Heart left ventricle (tissue), 16 donors: ENCODE measurements at regions not wholly inside any gene's neighbourhood (a gene's known extent, or its start where the extent isn't known, plus 50 kb on each side); places are given as distances from the start of the nearest gene placed in this dataset.
"Not testable (repeated sequence)": the region's sequence is repeated elsewhere in the genome, so short reads cannot be mapped to it uniquely, and the experiment has no call there.

Experiments
- ATAC-seq, 4 donors: fragments of 200-7000 bp; cut with Tn5 transposase; one replicate each; pipeline ENCODE4 v1.9.1; 2020 to 2022; ENCODE audit warnings: moderate library complexity in 4 of 4, mild to moderate bottlenecking in 3 of 4, moderate number of reproducible peaks in 1 of 4
- DNase-seq, 5 donors: peaks; one replicate each; pipeline ENCODE4 v3.0.0-alpha.2; 2020
- H3K27ac ChIP-seq, 12 donors: fragments of 200-600 bp; sonication (generic) in 4 of 12; one replicate each; pipeline versions ENCODE4 v1.5.0 to v1.8.0; 2016 to 2022; ENCODE audit warnings: mild to moderate bottlenecking in 2 of 12
- H3K27me3 ChIP-seq, 9 donors: fragments of 200-600 bp; sonication (generic) in 2 of 9; one replicate each; pipeline versions ENCODE4 v1.5.1 to v1.8.0; 2016 to 2022; ENCODE audit warnings: mild to moderate bottlenecking in 3 of 9
- H3K36me3 ChIP-seq, 9 donors: fragments of 200-600 bp; sonication (generic) in 2 of 9; one replicate each; pipeline versions ENCODE4 v1.5.0 to v1.8.0; 2018 to 2022; ENCODE audit warnings: mild to moderate bottlenecking in 2 of 9
- H3K4me1 ChIP-seq, 12 donors: fragments of 200-600 bp; sonication (generic) in 4 of 12; one replicate each; pipeline versions ENCODE4 v1.5.0 to v1.8.0; 2016 to 2022; ENCODE audit warnings: mild to moderate bottlenecking in 3 of 12
- H3K4me3 ChIP-seq, 12 donors: fragments of 200-600 bp; sonication (generic) in 4 of 12; one replicate each; pipeline versions ENCODE4 v1.5.0 to v1.8.0; 2017 to 2022; ENCODE audit warnings: mild to moderate bottlenecking in 9 of 12, moderate library complexity in 4 of 12
- H3K9me3 ChIP-seq, 12 donors: fragments of 200-600 bp; sonication (generic) in 4 of 12; one replicate each; pipeline versions ENCODE4 v1.5.0 to v1.8.0; 2016 to 2022; ENCODE audit warnings: mild to moderate bottlenecking in 1 of 12
- POLR2A ChIP-seq, 2 donors: fragments of 450-650 bp; IDR thresholded peaks; one replicate each; pipeline ENCODE4 v1.6.1; 2017; ENCODE audit warnings: antibody characterized with exemption in 2 of 2, mild to moderate bottlenecking in 2 of 2, moderate library complexity in 2 of 2
- WGBS, 4 donors: extraction: QIAGEN DNeasy Blood & Tissue Kit in 2 of 4; methylation state at CpG; one replicate each; pipeline versions ENCODE4 v1.1.5 to v1.1.7; 2013 to 2018; 5-methylcytosine and 5-hydroxymethylcytosine counted together
- intact Hi-C, 10 donors: fragments of 100-400 bp; cut with DNase I; formaldehyde crosslinking; loops; one replicate each; pipeline versions ENCODE4 v1.11.1 to v1.14.2; 2022
- TF ChIP-seq, protein P1 (sequence below), 12 donors: fragments of 200-600 bp; sonication (generic) in 4 of 12; IDR thresholded peaks; one replicate each; pipeline versions ENCODE4 v1.5.0 to v1.8.0; 2018 to 2022; ENCODE audit warnings: antibody characterized with exemption in 12 of 12, mild to moderate bottlenecking in 5 of 12
- donor health status: ischemic (EF 13 %, LVEDD 7.1; RV severe dilation, severe dysfunction).
- donor health status: healthy with polysubstance abuse.
- donor health status: DM: no; HTN: yes; CAD: no.
- donor health status: DM: no; HTN: no; CAD: no.
- donor health status: ischemic (EF 25% LVEDD 6.9; RV normal size, moderate dysfunction).
- donor health status: ischemic (EF 25% LVEDD 5.7; RV mildly dilated, moderate dysfunction).
- donor health status: healthy.
- donor health status: DM: yes; HTN: yes; CAD: no.
- donor health status: ischemic (EF 35%, LVEDD 5.7; RV mildly dilated, moderate dysfunction).
- donor health status: nonischemic (EF 11% LVEDD 7.7; RV severe dilation, severe dysfunction).
- donor health status: DM: yes; HTN: yes; CAD: no.
- donor health status: PGD.
- donor health status: ischemic (EF 29% LVEDD 5.4; RV normal size, mild dysfunction).
- donor health status: nonischemic (EF 23%, LVEDD 6.1; RV moderate dilation, normal function).

DNA sequence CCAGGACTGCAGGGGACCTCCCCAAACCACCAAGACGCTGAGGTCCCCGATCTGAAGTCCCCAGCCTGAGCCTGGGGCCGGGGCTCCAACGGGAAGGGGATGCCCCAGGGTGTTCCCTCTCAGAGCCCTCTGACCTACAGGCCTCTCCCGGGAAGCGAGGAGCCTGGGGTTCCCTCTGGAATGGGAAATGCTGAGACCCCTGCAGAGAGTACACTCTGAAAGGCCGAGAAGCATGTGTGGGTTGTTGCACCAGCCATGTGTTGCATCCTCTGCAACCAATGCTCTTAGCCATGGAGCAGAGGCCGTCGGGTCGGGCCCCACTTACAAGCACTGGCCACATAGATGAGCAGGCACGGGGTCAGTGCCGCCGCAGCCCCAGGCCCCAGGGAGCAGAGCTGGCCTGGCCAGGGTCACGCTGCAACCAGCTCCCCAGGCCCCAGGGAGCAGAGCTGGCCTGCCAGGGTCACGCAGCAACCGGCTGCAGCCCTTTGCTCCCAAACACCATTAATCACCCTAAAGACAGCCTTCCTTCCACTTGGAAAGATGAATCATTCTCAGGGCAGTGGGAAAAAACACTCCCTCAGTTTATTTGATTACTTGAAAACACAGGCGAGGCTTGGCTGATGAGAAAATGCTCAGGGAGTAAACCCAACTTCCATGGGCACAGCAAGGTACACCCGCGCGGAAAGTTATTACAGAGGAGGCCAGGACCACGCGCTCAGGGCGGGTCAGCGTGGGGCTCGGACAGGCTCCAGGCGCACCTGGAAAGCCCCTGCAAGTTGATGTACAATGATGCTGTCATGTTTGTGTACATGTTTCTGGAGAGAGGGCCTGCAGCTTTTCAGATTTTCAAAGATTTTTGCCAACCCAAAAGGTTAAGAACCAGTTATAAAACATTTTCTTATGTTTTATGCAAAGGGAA lies 78.0 kb upstream of the AFDN start:
- ATAC-seq (no peak), DNase-seq (no peak)
- Histone ChIP-seq H3K36me3 (no peaks in the 10 kb centered on the region), H3K9me3 (peaks cover 0 to 5% (median 2%) of the 10 kb centered on the region in 12 donors), H3K4me3 (no peak overlapping the region), H3K27ac (no peak overlapping the region), H3K27me3 (peaks cover 0 to 7% (median 0%) of the 10 kb centered on the region in 9 donors), H3K4me1 (peaks cover 0 to 15% (median 12%) of the 10 kb centered on the region in 12 donors)
- no peak for TF ChIP-seq POLR2A (IDR thresholded peaks at IDR 0.05)
- TF ChIP-seq, protein P1, sequence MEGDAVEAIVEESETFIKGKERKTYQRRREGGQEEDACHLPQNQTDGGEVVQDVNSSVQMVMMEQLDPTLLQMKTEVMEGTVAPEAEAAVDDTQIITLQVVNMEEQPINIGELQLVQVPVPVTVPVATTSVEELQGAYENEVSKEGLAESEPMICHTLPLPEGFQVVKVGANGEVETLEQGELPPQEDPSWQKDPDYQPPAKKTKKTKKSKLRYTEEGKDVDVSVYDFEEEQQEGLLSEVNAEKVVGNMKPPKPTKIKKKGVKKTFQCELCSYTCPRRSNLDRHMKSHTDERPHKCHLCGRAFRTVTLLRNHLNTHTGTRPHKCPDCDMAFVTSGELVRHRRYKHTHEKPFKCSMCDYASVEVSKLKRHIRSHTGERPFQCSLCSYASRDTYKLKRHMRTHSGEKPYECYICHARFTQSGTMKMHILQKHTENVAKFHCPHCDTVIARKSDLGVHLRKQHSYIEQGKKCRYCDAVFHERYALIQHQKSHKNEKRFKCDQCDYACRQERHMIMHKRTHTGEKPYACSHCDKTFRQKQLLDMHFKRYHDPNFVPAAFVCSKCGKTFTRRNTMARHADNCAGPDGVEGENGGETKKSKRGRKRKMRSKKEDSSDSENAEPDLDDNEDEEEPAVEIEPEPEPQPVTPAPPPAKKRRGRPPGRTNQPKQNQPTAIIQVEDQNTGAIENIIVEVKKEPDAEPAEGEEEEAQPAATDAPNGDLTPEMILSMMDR (IDR thresholded peaks at IDR 0.05), result no peak
- WGBS, 4 donors, result 88 to 92% (median 89%) methylated on average over 15 to 26 of the region's 26 CpGs
- intact Hi-C loops, result no loop called here

DNA sequence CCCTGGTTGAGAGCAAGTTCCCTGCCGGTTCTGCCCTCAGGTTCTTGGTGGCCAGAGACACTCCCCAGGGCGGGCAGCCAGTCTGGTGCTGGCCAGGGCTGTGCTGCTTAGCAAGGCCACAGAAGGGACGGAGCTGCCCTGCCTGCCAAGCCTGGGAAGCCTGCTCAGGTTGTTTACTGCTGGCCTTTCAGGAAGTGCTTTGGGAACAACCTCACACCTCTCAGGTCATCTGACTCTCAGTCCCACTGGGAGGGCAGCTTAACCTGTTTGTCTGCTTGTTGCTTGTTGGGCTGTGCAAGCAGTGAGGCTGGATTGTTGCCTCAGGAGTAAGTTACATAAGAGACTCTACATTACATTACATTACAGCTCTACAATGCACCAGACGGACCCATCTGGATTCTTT lies 75.8 kb upstream of the AFDN start:
- peak; percentile 91 to 97 (median 94) for ATAC-seq
- Histone ChIP-seq H3K36me3 (no peaks in the 10 kb centered on the region), H3K9me3 (no peaks in the 10 kb centered on the region), H3K27me3 (no peaks in the 10 kb centered on the region), H3K4me3 (no peak overlapping the region), H3K4me1 (peaks cover 0 to 15% (median 12%) of the 10 kb centered on the region in 12 donors), H3K27ac (peak overlapping the region in 8 of 12 donors; percentile 17 to 56 (median 39))
- intact Hi-C loops, result no loop called here
- TF ChIP-seq, protein P1 (IDR thresholded peaks at IDR 0.05), result no peak
- TF ChIP-seq POLR2A (IDR thresholded peaks at IDR 0.05), result no peak
- 10 to 31% (median 25%) methylated on average over 2 to 4 of the region's 4 CpGs for WGBS, 4 donors
- peak in 3 of 5 donors; percentile 39 to 74 (median 45) for DNase-seq

DNA sequence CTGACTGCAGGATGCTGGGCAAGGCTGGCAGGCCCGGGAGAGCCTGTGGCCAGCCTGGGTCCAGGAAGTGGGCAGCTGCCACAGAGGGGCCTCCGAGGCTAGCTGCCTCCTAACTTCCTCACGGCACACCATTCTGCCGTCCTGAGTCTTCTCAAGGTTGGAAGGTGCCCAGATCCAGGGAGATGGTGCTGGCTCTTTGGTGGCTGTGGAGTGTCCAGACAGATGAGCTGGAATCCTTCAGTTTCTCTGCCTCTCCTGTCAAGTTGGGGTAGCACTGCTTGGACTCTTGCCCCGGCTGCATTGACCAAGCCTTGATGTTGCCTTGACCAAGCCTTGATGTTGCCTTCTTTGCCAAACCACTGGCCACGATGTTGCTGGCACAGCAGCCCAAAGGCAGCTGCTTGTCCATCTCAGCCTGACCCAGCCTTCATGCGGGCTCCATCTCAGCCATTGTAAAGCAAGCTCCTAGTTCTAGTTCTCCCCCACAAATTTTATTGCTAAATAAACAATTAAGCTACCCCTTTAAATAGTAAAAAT lies 75.1 kb upstream of the AFDN start:
- 69 to 77% (median 69%) methylated on average over 7 of the region's 7 CpGs for WGBS, 4 donors
- ATAC-seq (no peak), DNase-seq (no peak)
- Histone ChIP-seq H3K4me1 (peaks cover 0 to 15% (median 12%) of the 10 kb centered on the region in 12 donors), H3K27me3 (no peaks in the 10 kb centered on the region), H3K36me3 (no peaks in the 10 kb centered on the region), H3K27ac (peak overlapping the region in 7 of 12 donors; percentile 17 to 56 (median 41)), H3K9me3 (no peaks in the 10 kb centered on the region), H3K4me3 (no peak overlapping the region)
- TF ChIP-seq, protein P1 (IDR thresholded peaks at IDR 0.05), result no peak
- no peak for TF ChIP-seq POLR2A (IDR thresholded peaks at IDR 0.05)
- intact Hi-C loops, result no loop called here

DNA sequence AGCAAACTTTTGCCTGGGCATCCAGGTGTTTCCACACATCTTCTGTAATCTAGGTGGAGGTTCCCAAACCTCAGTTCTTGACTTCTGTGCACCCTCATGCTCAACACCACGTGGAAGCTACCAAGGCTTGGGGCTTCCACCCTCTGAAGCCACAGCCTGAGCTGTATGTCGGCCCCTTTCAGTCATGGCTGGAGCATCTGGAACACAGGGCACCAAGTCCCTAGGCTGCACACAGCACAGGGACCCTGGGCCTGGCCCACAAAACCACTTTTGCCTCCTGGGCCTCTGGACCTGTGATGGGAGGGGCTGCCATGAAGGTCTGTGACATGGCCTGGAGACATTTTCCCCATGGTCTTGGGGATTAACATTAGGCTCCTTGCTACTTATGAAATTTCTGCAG lies 73.4 kb upstream of the AFDN start:
- H3K27ac ChIP-seq, ATAC-seq, H3K27me3 ChIP-seq, DNase-seq, H3K36me3 ChIP-seq, H3K9me3 ChIP-seq, H3K4me3 ChIP-seq, intact Hi-C loops: not testable (repeated sequence)
- H3K4me1 ChIP-seq, result peaks cover 0 to 15% (median 12%) of the 10 kb centered on the region in 12 donors
- 72 to 100% (median 88%) methylated on average over 2 of the region's 2 CpGs for WGBS, 4 donors
